Type B pancreatic cell (in vitro differentiated cells): ENCODE measurements at regions not wholly inside any gene's neighbourhood (a gene's known extent, or its start where the extent isn't known, plus 50 kb on each side); places are given as distances from the start of the nearest gene placed in this dataset.
"Not testable (repeated sequence)": the region's sequence is repeated elsewhere in the genome, so short reads cannot be mapped to it uniquely, and the experiment has no call there.

Experiments
- DNase-seq: peaks from one replicate; pipeline ENCODE4 v3.0.0; 2021; ENCODE audit warnings: mixed read lengths; ENCODE audit not compliant: unreplicated experiment; ENCODE audit errors: extremely low spot score
- H3K27ac Mint-ChIP-seq: 2 replicates; pipeline ENCODE4 v1.8.0; 2021; ENCODE audit warnings: mild to moderate bottlenecking, mixed read lengths
- H3K27me3 Mint-ChIP-seq: 2 replicates; pipeline ENCODE4 v1.8.0; 2021; ENCODE audit warnings: mixed read lengths
- H3K36me3 Mint-ChIP-seq: 2 replicates; pipeline ENCODE4 v1.8.0; 2021; ENCODE audit warnings: mixed read lengths
- H3K4me1 Mint-ChIP-seq: one replicate; pipeline ENCODE4 v1.8.0; 2021; ENCODE audit warnings: mixed read lengths; ENCODE audit not compliant: unreplicated experiment
- H3K4me3 Mint-ChIP-seq: 2 replicates; pipeline ENCODE4 v1.8.0; 2021; ENCODE audit warnings: mild to moderate bottlenecking, mixed read lengths
- H3K9me3 Mint-ChIP-seq: 2 replicates; pipeline ENCODE4 v1.8.0; 2021; ENCODE audit warnings: mixed read lengths
- TF ChIP-seq, protein P1 (sequence below): fragments of 200-600 bp; sonication (generic); conservative IDR thresholded peaks from 2 replicates; pipeline ENCODE4 v1.5.0; 2021; ENCODE audit warnings: antibody characterized with exemption, mild to moderate bottlenecking

DNA sequence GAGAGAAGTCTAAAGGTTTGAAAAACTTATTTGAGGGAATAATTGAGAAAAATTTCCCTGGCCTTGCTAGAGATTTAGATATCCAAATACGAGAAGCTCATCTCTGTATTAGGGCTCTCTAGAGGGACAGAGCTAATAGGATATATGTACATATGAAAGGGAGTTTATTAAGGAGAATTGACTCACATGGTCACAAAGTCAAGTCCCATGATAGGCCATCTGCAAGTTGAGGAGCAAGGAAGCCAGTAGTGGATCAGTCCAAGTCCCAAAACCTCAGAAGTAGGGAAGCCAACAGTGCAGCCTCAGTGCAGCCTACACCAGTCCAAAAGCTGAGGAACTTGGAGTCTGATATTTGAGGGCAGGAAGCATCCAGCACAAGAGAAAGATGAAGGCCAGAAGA, 126.7 kb downstream of the PJA2 start:
- not testable (repeated sequence) for H3K36me3 Mint-ChIP-seq, H3K4me3 Mint-ChIP-seq, H3K27ac Mint-ChIP-seq, DNase-seq, H3K27me3 Mint-ChIP-seq, H3K4me1 Mint-ChIP-seq
- H3K9me3 Mint-ChIP-seq, result peaks cover 15% of the 10 kb centered on the region

DNA sequence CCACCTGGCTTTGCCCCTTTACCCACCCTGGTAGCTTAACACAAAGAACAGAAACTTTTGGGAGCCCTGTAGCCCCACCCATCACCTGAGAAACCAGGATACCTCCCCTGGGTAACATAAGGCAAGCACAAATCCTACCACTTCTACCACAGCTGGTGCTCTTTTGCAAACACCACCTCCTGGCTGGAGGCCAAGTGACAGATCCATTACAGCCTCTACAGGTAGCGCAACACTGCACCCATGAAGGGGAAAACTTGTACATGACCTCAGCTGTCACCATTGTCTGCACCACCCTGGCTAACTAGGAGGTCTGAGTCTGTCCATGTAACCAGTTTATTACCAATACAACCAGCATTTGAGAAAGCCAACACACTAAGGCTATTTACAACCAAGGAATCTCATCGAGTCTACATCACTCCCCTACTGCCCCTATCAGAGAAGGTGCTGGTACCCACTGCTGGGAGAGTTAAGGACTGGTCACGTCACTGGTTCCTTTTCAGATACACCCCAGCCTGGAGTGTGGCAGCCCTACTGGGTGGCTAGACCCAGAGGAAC, 128.6 kb downstream of the PJA2 start:
- Mint-ChIP-seq H3K27ac (no peak overlapping the region), H3K9me3 (peaks cover 11% of the 10 kb centered on the region), H3K36me3 (no peaks in the 10 kb centered on the region), H3K4me1 (no peaks in the 10 kb centered on the region), H3K4me3 (no peak overlapping the region), H3K27me3 (no peaks in the 10 kb centered on the region)
- TF ChIP-seq, protein P1, sequence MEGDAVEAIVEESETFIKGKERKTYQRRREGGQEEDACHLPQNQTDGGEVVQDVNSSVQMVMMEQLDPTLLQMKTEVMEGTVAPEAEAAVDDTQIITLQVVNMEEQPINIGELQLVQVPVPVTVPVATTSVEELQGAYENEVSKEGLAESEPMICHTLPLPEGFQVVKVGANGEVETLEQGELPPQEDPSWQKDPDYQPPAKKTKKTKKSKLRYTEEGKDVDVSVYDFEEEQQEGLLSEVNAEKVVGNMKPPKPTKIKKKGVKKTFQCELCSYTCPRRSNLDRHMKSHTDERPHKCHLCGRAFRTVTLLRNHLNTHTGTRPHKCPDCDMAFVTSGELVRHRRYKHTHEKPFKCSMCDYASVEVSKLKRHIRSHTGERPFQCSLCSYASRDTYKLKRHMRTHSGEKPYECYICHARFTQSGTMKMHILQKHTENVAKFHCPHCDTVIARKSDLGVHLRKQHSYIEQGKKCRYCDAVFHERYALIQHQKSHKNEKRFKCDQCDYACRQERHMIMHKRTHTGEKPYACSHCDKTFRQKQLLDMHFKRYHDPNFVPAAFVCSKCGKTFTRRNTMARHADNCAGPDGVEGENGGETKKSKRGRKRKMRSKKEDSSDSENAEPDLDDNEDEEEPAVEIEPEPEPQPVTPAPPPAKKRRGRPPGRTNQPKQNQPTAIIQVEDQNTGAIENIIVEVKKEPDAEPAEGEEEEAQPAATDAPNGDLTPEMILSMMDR, result no peak
- DNase-seq, result no peak

DNA sequence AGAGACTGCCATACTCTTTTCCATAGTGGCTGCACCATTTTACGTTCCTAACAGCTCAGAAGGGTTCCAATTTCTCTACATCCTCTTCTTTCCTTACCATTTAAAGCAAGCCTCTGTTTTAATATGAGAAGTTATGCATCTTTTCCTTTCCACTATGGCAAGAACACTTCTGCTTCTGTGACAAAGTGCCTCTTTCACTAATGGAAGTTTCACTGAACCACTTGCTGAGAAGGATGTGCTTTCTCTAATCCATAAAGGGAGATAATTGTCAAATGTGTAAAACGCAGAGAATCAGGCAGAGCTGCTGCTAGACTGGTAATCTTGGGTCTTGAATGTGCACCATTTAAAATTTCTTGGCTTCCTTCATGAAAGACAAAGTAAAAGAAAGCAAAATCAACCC, 131.6 kb downstream of the PJA2 start:
- H3K4me1 Mint-ChIP-seq, result no peaks in the 10 kb centered on the region
- no peak for DNase-seq
- H3K4me3 Mint-ChIP-seq, result no peak overlapping the region
- H3K27me3 Mint-ChIP-seq, result no peaks in the 10 kb centered on the region
- H3K36me3 Mint-ChIP-seq, result no peaks in the 10 kb centered on the region
- no peak overlapping the region for H3K27ac Mint-ChIP-seq
- TF ChIP-seq, protein P1, result no peak
- H3K9me3 Mint-ChIP-seq, result no peaks in the 10 kb centered on the region

DNA sequence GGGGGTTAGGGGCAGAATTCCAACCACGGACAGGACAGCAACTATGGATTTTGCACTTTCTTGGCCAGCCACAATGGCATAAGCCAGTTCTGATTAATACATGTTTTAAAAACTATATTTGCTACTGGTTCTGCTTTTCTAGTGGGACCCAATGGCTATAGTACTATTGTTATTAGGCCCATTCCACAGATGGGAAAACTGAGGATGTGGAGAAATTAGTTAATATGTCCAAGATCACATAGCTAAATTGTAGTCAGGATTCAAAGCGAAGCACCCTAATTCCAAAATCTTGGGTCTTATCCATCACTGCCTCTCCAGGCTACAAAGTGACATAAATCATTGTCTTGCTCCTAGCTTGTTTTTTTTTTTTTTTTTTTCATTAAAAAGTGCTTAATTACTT, 133.9 kb downstream of the PJA2 start:
- TF ChIP-seq, protein P1, result no peak
- H3K4me1 Mint-ChIP-seq, result no peaks in the 10 kb centered on the region
- DNase-seq, result no peak
- no peaks in the 10 kb centered on the region for H3K9me3 Mint-ChIP-seq
- H3K27ac Mint-ChIP-seq, result no peak overlapping the region
- no peaks in the 10 kb centered on the region for H3K27me3 Mint-ChIP-seq
- no peak overlapping the region for H3K4me3 Mint-ChIP-seq
- no peaks in the 10 kb centered on the region for H3K36me3 Mint-ChIP-seq

DNA sequence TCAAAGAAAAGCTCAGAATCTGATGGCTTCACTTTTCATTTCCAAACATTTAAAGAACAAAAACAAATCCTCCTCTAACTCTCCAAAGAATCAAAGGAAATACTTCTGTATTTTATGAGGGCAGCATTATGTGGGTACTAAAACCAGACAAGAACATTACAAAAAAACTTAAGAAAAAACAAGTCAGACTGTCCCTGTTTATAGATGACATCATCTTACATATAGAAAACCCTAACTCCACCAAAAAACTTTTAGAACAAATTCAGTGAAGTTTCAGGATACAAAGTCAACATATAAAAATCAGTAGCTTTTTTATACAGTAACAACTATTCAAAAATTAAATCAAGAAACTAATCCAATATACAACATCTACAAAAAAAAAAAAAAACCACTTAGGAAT, 136.2 kb downstream of the PJA2 start:
- Mint-ChIP-seq H3K4me3 (no peak overlapping the region), H3K36me3 (no peaks in the 10 kb centered on the region), H3K4me1 (no peaks in the 10 kb centered on the region), H3K9me3 (no peaks in the 10 kb centered on the region), H3K27ac (no peak overlapping the region), H3K27me3 (no peaks in the 10 kb centered on the region)
- DNase-seq, result no peak
- TF ChIP-seq, protein P1, result no peak

DNA sequence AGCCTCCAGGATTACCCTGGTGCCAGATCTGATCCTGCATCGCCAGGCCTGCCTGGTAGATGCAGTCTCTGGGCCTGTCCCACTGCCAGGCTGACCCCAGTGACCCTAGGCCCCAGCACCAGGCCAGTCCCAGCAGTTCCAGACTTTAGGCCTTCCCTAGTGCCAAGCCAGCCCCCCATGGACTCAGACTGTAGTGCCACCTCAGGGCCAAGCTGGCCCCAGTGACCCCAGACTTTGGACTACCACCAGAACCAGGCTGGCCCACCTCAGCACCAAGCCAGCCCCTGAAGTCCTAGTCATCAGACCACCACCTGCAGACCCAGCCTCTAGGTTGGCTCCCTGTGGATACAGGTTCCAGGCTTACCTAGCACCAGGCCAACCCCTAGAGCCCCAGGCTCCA, 142.5 kb downstream of the PJA2 start:
- Mint-ChIP-seq H3K9me3 (no peaks in the 10 kb centered on the region), H3K27ac (no peak overlapping the region), H3K36me3 (no peaks in the 10 kb centered on the region), H3K4me1 (no peaks in the 10 kb centered on the region), H3K27me3 (no peaks in the 10 kb centered on the region), H3K4me3 (no peak overlapping the region)
- TF ChIP-seq, protein P1, result no peak
- DNase-seq, result no peak
